DOHH2 (cell line): ENCODE measurements at regions not wholly inside any gene's neighbourhood (a gene's known extent, or its start where the extent isn't known, plus 50 kb on each side); places are given as distances from the start of the nearest gene placed in this dataset.

ENCODE experiments used
- H3F3A ChIP-seq: fragments of 200-600 bp; sonication (generic), shearing (Covaris generic); 2 replicates; pipeline ENCODE4 v1.6.0; 2016; ENCODE audit warnings: antibody characterized with exemption, mild to moderate bottlenecking; ENCODE audit not compliant: control insufficient read depth, insufficient read depth
- H3K27ac ChIP-seq: fragments of 200-600 bp; sonication (generic); 2 replicates; pipeline ENCODE4 v1.5.1; 2014; ENCODE audit warnings: low read depth, mild to moderate bottlenecking, low read length, moderate library complexity
- H3K27me3 ChIP-seq: fragments of 200-600 bp; sonication (generic); 2 replicates; pipeline ENCODE4 v1.6.1; 2014; ENCODE audit warnings: mild to moderate bottlenecking, low read length, mixed read lengths; ENCODE audit not compliant: control insufficient read depth
- H3K36me3 ChIP-seq: fragments of 200-600 bp; sonication (generic); 2 replicates; pipeline ENCODE4 v1.6.1; 2014; ENCODE audit warnings: mild to moderate bottlenecking, low read length, moderate library complexity, mixed read lengths; ENCODE audit not compliant: control insufficient read depth
- H3K4me1 ChIP-seq: fragments of 200-600 bp; sonication (generic); 2 replicates; pipeline ENCODE4 v1.6.1; 2014; ENCODE audit warnings: mild to moderate bottlenecking, low read length, mixed read lengths; ENCODE audit not compliant: control insufficient read depth
- H3K4me2 ChIP-seq: fragments of 200-600 bp; sonication (generic); 2 replicates; pipeline ENCODE4 v1.6.0; 2014; ENCODE audit warnings: mild to moderate bottlenecking, low read length, moderate library complexity
- H3K4me3 ChIP-seq: fragments of 200-600 bp; sonication (generic); 2 replicates; pipeline ENCODE4 v1.5.1; 2014; ENCODE audit warnings: mild to moderate bottlenecking, low read length, mixed read lengths
- H3K79me2 ChIP-seq: fragments of 200-600 bp; sonication (generic); 2 replicates; pipeline ENCODE4 v1.6.1; 2014; ENCODE audit warnings: mild to moderate bottlenecking, low read length, mixed read lengths; ENCODE audit not compliant: control insufficient read depth
- H3K9me2 ChIP-seq: fragments of 200-600 bp; sonication (generic); replicated peaks from 2 replicates; pipeline ENCODE4 v1.6.1; 2014; ENCODE audit warnings: mild to moderate bottlenecking, low read length, mixed read lengths; ENCODE audit not compliant: control insufficient read depth
- H3K9me3 ChIP-seq: fragments of 200-600 bp; sonication (generic); 2 replicates; pipeline ENCODE4 v1.6.1; 2014; ENCODE audit warnings: antibody characterized with exemption, low read length, mixed read lengths; ENCODE audit not compliant: control insufficient read depth, insufficient read depth
- H4K20me1 ChIP-seq: fragments of 200-600 bp; sonication (generic); 2 replicates; pipeline ENCODE4 v1.6.0; 2014; ENCODE audit warnings: low read depth, mild to moderate bottlenecking, antibody characterized with exemption, low read length, moderate library complexity; ENCODE audit not compliant: control insufficient read depth, insufficient read depth
- EZH2phosphoT487 ChIP-seq: fragments of 200-600 bp; sonication (generic); IDR thresholded peaks from 2 replicates; pipeline ENCODE4 v1.6.1; 2017; ENCODE audit warnings: borderline replicate concordance, mild to moderate bottlenecking, antibody characterized with exemption, low read length, moderate library complexity, mixed read lengths
- TF ChIP-seq, protein P1 (sequence below): fragments of 200-600 bp; sonication (generic); IDR thresholded peaks from one replicate; pipeline ENCODE4 v1.5.1; 2014; ENCODE audit warnings: antibody characterized with exemption, mild to moderate bottlenecking, low read depth, low read length; ENCODE audit not compliant: poor library complexity, severe bottlenecking

DNA sequence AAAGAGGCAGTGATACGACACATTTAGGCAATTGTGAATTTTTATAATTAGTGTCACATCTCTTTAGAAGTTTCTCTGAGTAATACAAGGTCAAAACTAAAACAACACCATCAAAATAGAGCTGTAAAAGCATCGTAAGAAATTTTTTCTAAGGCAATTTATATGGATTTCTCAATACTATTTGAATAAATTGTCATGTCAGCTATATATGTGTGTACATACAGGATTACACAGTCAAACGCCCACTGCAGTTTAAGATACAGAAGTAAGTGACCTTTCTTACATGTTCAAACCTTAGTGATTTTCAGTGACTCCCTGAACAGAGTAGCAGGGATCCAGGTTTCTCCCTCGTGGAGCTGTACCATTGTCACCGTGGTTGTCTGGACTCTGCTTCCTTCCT, 129.1 kb upstream of the CBLN2 start:
- no peaks in the 10 kb centered on the region for H3F3A ChIP-seq
- H3K4me1 ChIP-seq: no peaks in the 10 kb centered on the region
- TF ChIP-seq, protein P1, sequence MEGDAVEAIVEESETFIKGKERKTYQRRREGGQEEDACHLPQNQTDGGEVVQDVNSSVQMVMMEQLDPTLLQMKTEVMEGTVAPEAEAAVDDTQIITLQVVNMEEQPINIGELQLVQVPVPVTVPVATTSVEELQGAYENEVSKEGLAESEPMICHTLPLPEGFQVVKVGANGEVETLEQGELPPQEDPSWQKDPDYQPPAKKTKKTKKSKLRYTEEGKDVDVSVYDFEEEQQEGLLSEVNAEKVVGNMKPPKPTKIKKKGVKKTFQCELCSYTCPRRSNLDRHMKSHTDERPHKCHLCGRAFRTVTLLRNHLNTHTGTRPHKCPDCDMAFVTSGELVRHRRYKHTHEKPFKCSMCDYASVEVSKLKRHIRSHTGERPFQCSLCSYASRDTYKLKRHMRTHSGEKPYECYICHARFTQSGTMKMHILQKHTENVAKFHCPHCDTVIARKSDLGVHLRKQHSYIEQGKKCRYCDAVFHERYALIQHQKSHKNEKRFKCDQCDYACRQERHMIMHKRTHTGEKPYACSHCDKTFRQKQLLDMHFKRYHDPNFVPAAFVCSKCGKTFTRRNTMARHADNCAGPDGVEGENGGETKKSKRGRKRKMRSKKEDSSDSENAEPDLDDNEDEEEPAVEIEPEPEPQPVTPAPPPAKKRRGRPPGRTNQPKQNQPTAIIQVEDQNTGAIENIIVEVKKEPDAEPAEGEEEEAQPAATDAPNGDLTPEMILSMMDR: no peak
- no peak for TF ChIP-seq EZH2phosphoT487
- no peaks in the 10 kb centered on the region for H4K20me1 ChIP-seq
- H3K79me2 ChIP-seq: no peaks in the 10 kb centered on the region
- no peaks in the 10 kb centered on the region for H3K9me2 ChIP-seq
- no peaks in the 10 kb centered on the region for H3K36me3 ChIP-seq
- H3K27ac ChIP-seq: no peak overlapping the region
- no peak overlapping the region for H3K4me2 ChIP-seq
- no peaks in the 10 kb centered on the region for H3K9me3 ChIP-seq
- peaks cover 14% of the 10 kb centered on the region for H3K27me3 ChIP-seq
- H3K4me3 ChIP-seq: no peak overlapping the region

DNA sequence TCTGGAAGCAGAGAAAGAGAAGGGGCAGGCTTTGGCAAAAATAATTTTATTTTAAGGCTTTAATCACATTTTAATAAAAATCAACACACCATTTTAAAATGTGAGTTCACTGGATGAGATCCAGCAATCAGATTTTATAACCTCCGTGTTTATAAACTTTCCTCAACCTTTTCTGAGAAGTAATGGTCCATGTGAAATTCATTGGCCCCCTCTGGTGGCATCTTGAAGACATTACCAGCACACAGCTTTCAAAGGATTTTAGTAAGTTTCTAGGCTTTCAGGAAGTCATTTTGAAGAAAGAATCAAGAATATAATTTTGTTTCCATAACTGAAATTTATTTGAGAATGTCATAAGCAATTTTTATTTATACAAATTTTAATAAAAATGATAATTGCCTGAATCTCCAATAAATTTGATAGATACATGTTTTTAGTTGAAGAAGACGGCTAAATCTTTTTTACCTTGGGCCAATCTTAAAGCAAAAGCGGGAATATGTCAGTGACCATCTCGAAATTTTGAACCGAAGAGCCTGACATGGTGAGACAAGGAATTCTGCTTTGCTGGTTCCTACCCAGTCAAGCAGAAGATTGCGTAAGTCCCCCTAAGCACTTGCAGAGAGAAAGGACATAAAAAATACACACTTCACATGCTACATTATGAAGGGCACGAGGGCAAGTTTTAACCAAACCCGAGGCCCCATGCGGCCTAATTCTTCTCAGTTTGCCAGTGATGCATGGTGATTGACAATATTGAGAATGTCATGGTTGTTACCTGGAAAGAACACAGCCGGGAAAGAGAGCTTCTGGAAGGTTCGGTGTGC, 128.4 kb upstream of the CBLN2 start:
- H3K27me3 ChIP-seq: peaks cover 14% of the 10 kb centered on the region
- no peaks in the 10 kb centered on the region for H4K20me1 ChIP-seq
- no peak overlapping the region for H3K4me2 ChIP-seq
- no peaks in the 10 kb centered on the region for H3K9me2 ChIP-seq
- no peak overlapping the region for H3K27ac ChIP-seq
- H3K9me3 ChIP-seq: no peaks in the 10 kb centered on the region
- H3K4me3 ChIP-seq: no peak overlapping the region
- no peaks in the 10 kb centered on the region for H3K36me3 ChIP-seq
- H3K79me2 ChIP-seq: no peaks in the 10 kb centered on the region
- TF ChIP-seq, protein P1: peak; percentile 69
- TF ChIP-seq EZH2phosphoT487: no peak
- no peaks in the 10 kb centered on the region for H3K4me1 ChIP-seq
- H3F3A ChIP-seq: no peaks in the 10 kb centered on the region

DNA sequence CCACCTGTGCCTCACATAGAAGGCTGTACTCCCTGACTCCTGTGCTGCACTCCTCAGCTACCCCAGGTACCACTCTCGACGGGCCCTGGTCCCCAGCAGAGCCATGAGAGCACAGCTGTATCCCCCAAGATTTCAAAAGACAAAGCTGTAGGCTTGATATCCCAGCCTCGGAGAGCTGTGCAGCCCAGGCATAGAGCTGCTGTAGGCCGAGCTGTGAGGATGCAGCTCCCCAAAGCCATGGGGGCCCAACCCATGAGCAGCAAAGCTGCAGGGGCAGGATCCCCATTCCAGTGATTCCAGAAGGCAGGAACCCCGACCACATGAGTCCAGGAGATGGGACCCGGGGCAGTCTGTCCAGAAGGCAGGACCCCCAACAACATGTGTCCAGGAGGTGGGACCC, 123.8 kb upstream of the CBLN2 start:
- no peak for TF ChIP-seq EZH2phosphoT487
- TF ChIP-seq, protein P1: no peak
- Histone ChIP-seq H3K27ac (no peak overlapping the region), H3F3A (no peaks in the 10 kb centered on the region), H4K20me1 (no peaks in the 10 kb centered on the region), H3K4me2 (no peak overlapping the region), H3K4me1 (no peaks in the 10 kb centered on the region), H3K79me2 (no peaks in the 10 kb centered on the region), H3K36me3 (no peaks in the 10 kb centered on the region), H3K9me3 (no peaks in the 10 kb centered on the region), H3K9me2 (no peaks in the 10 kb centered on the region), H3K27me3 (peaks cover 3% of the 10 kb centered on the region), H3K4me3 (no peak overlapping the region)
